Activated CD8-positive, alpha-beta T cell treated with anti-CD3 and anti-CD28 coated beads, Interleukin-2, amount 10 ng/mL, durations not matched to agents 7 days and 5 days (primary cell): ENCODE measurements at regions not wholly inside any gene's neighbourhood (a gene's known extent, or its start where the extent isn't known, plus 50 kb on each side); places are given as distances from the start of the nearest gene placed in this dataset.
"Not testable (repeated sequence)": the region's sequence is repeated elsewhere in the genome, so short reads cannot be mapped to it uniquely, and the experiment has no call there.

Experiments used
- ATAC-seq: fragments of 150-1000 bp; cut with Tn5 transposase; one replicate; pipeline ENCODE4 v1.10.0; 2021; ENCODE audit warnings: moderate library complexity
- CTCF ChIA-PET: fragments of 350-600 bp; sonication (Branson Sonifier 250); formaldehyde crosslinking; loops from one replicate; lab custom pipeline; 2021; ENCODE audit warnings: antibody characterized with exemption; lab: Charles Lee
- POLR2A ChIA-PET: fragments of 350-600 bp; sonication (Branson Sonifier 250); formaldehyde crosslinking; loops from one replicate; lab custom pipeline; 2021; ENCODE audit warnings: antibody characterized with exemption; lab: Charles Lee
- DNase-seq: peaks from one replicate; pipeline ENCODE4 v3.0.0-alpha.2; 2020
- H3K27ac Mint-ChIP-seq: one replicate; pipeline ENCODE4 v1.8.0; 2021; ENCODE audit warnings: mild to moderate bottlenecking, mixed read lengths
- H3K27me3 Mint-ChIP-seq: one replicate; pipeline ENCODE4 v1.8.0; 2021; ENCODE audit warnings: low read depth, mixed read lengths
- H3K36me3 Mint-ChIP-seq: one replicate; pipeline ENCODE4 v1.8.0; 2021; ENCODE audit warnings: low read depth, mixed read lengths
- H3K4me1 Mint-ChIP-seq: one replicate; pipeline ENCODE4 v1.8.0; 2021; ENCODE audit warnings: low read depth, mixed read lengths
- H3K4me3 Mint-ChIP-seq: one replicate; pipeline ENCODE4 v1.8.0; 2021; ENCODE audit warnings: mild to moderate bottlenecking, mixed read lengths
- H3K9me3 Mint-ChIP-seq: one replicate; pipeline ENCODE4 v1.8.0; 2022; ENCODE audit warnings: mixed read lengths; ENCODE audit not compliant: insufficient read depth

GRCh38 chr13:86363749-86364148 is 564.5 kb upstream of the SLITRK6 start:
- H3K4me1 Mint-ChIP-seq, DNase-seq, H3K27ac Mint-ChIP-seq, H3K27me3 Mint-ChIP-seq, H3K36me3 Mint-ChIP-seq, ATAC-seq, CTCF ChIA-PET, POLR2A ChIA-PET, H3K4me3 Mint-ChIP-seq: not testable (repeated sequence)
- H3K9me3 Mint-ChIP-seq = peaks cover 11% of the 10 kb centered on the region

DNA sequence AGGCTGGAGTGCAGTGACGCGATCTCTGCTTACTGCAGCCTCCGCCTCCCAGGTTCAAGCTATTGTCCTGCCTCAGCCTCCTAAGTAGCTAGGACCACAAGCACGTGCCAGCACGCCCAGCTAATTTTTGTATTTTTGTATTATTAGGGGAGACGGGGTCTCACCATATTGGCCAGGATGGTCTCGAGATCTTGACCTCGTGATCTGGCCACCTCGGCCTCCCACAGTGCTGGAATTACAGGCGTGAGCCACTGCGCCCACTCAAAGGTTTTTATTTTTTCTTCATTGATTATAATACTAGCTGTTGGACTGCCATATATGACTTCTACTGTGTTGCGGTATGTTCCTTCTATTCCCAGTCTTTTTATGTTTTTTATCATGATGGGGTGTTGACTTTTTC is 569.7 kb upstream of the SLITRK6 start:
- no peak overlapping the region for H3K4me3 Mint-ChIP-seq
- ATAC-seq (no peak), DNase-seq (no peak)
- H3K4me1 Mint-ChIP-seq = no peaks in the 10 kb centered on the region
- ChIA-PET POLR2A (no interaction called here), CTCF (no interaction called here)
- H3K36me3 Mint-ChIP-seq = no peaks in the 10 kb centered on the region
- H3K27me3 Mint-ChIP-seq = no peaks in the 10 kb centered on the region
- peaks cover 13% of the 10 kb centered on the region for H3K9me3 Mint-ChIP-seq
- no peak overlapping the region for H3K27ac Mint-ChIP-seq

DNA sequence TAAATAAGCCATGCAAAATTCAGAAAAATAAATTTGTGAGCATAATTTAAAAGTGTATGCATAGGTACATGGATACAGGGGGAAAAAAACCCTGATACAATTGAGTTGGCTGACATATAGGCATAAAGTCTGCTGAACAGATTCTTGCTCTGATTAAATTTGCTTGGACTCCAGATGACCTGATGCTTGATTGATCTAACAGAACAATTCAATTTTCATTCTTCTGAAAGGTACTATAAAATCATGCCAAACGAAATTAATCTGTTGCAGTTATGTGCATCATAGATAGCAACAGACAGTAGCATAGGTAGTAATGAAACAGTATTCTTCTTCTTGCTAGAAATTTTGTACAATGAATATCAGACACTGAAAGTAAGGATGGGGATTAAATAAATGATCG is 578.2 kb upstream of the SLITRK6 start:
- no peaks in the 10 kb centered on the region for H3K36me3 Mint-ChIP-seq
- H3K4me1 Mint-ChIP-seq = no peaks in the 10 kb centered on the region
- H3K27me3 Mint-ChIP-seq = no peaks in the 10 kb centered on the region
- DNase-seq (no peak), ATAC-seq (no peak)
- H3K27ac Mint-ChIP-seq = no peak overlapping the region
- peaks cover 13% of the 10 kb centered on the region for H3K9me3 Mint-ChIP-seq
- ChIA-PET CTCF (no interaction called here), POLR2A (no interaction called here)
- H3K4me3 Mint-ChIP-seq = no peak overlapping the region

- Mint-ChIP-seq H3K27me3 (no peaks in the 10 kb centered on the region), H3K4me1 (no peaks in the 10 kb centered on the region), H3K9me3 (peaks cover 5% of the 10 kb centered on the region), H3K27ac (no peak overlapping the region), H3K36me3 (no peaks in the 10 kb centered on the region), H3K4me3 (no peak overlapping the region)
- POLR2A ChIA-PET = no interaction called here
- CTCF ChIA-PET = no interaction called here
- ATAC-seq = no peak
- no peak for DNase-seq
Measured at GRCh38 chr13:86378628-86379027, 579.4 kb upstream of the SLITRK6 start.

- Mint-ChIP-seq H3K36me3 (no peaks in the 10 kb centered on the region), H3K4me3 (no peak overlapping the region), H3K27ac (no peak overlapping the region), H3K4me1 (no peaks in the 10 kb centered on the region), H3K27me3 (no peaks in the 10 kb centered on the region), H3K9me3 (peaks cover 5% of the 10 kb centered on the region)
- DNase-seq = no peak
- ChIA-PET POLR2A (no interaction called here), CTCF (no interaction called here)
- ATAC-seq = no peak
Measured at GRCh38 chr13:86383151-86383550, 583.9 kb upstream of the SLITRK6 start.

DNA sequence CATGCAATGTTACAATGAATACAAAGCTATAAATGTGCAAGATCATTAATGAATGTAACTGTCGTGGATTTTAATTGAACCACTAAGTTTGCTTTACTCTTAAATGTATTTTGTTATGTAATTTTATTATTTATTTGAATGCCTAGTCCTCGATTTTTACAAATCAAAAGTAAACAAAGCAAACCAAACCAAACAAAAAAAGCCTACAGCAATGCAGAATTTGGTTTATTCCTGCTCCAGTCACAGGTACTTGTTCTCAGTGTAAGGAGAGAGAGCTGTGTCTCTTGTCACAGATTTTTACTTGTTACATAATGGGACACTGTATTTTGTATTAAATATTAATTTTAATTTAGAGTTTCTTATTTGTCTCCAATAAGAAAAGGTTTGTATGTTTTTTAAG is 584.3 kb upstream of the SLITRK6 start:
- POLR2A ChIA-PET = no interaction called here
- DNase-seq = no peak
- ATAC-seq = no peak
- Mint-ChIP-seq H3K4me1 (no peaks in the 10 kb centered on the region), H3K36me3 (no peaks in the 10 kb centered on the region), H3K9me3 (peaks cover 5% of the 10 kb centered on the region), H3K27ac (no peak overlapping the region), H3K27me3 (no peaks in the 10 kb centered on the region), H3K4me3 (no peak overlapping the region)
- CTCF ChIA-PET = no interaction called here

GRCh38 chr13:86397635-86398034 is 598.4 kb upstream of the SLITRK6 start:
- Mint-ChIP-seq H3K27ac (no peak overlapping the region), H3K9me3 (peaks cover 12% of the 10 kb centered on the region), H3K4me3 (no peak overlapping the region), H3K36me3 (no peaks in the 10 kb centered on the region), H3K27me3 (no peaks in the 10 kb centered on the region), H3K4me1 (no peaks in the 10 kb centered on the region)
- ChIA-PET POLR2A (no interaction called here), CTCF (no interaction called here)
- ATAC-seq = no peak
- DNase-seq = no peak

DNA sequence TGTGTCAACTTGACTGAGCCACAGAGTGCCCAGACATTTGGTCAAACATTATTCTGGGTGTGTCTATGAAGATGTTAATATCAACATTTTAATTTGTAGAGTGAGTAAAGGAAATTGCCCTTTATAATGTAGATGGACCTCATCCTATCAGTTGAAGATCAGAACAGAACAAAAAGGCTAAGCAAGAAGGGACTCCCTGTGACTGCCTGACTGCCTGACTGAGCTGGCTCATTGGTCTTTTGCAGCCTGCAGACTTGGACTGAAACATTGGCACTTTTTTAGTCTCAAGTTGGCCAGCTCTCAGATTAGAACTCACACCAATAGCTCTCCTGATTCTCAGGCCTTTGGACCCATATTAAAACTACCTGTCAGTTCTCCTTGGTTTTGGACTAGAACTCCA is 600.4 kb upstream of the SLITRK6 start:
- ATAC-seq = no peak
- no peak overlapping the region for H3K27ac Mint-ChIP-seq

DNA sequence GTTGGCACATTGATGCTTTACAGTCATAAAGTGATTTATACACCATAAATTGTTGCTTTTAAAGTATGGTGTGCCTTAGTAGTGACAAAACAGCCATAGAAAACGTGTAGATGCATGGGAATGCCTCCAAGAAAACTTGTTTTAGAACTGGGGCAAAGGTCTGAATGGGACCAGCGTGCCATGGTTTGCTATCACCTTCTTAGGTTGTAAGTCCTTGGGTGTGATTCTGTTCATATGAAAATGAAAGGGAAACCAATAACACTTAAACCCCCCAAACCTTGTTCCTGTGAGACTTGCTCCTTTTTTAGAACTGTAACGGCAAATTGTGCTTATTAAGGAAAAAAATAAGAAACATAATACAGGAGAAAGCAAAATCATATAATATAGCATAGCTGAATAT is 603.3 kb upstream of the SLITRK6 start:
- H3K4me3 Mint-ChIP-seq = no peak overlapping the region

More for the DNA sequence above, 600.4 kb upstream of the SLITRK6 start:
- Mint-ChIP-seq H3K9me3 (peaks cover 12% of the 10 kb centered on the region), H3K36me3 (no peaks in the 10 kb centered on the region), H3K4me1 (no peaks in the 10 kb centered on the region), H3K4me3 (no peak overlapping the region), H3K27me3 (no peaks in the 10 kb centered on the region)
- DNase-seq = no peak
- ChIA-PET POLR2A (no interaction called here), CTCF (no interaction called here)

DNA sequence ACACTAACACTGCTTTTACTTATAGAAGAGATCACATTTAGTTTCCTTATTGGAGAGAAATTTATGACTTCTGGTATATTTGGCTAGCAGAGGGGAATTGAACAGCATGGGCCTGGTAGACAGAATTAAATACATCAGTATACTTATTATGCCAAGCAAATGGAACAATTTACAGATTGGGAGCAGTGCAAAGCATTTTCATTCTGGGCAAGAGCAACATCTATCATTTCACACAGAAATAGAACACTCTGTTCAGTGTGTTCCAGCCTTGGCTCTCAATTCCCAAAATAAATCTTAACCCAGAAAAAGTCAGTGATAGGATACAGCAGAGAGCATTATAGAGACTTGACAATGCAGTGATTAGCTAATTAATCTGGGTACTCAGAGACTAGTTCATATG is 604.0 kb upstream of the SLITRK6 start:
- peaks cover 12% of the 10 kb centered on the region for H3K9me3 Mint-ChIP-seq
- H3K27me3 Mint-ChIP-seq = no peaks in the 10 kb centered on the region
- no peaks in the 10 kb centered on the region for H3K36me3 Mint-ChIP-seq
- ChIA-PET CTCF (no interaction called here), POLR2A (no interaction called here)
- ATAC-seq = no peak
- no peaks in the 10 kb centered on the region for H3K4me1 Mint-ChIP-seq
- H3K27ac Mint-ChIP-seq = no peak overlapping the region
- no peak overlapping the region for H3K4me3 Mint-ChIP-seq
- no peak for DNase-seq

More for the DNA sequence above, 603.3 kb upstream of the SLITRK6 start:
- Mint-ChIP-seq H3K9me3 (peaks cover 12% of the 10 kb centered on the region), H3K27me3 (no peaks in the 10 kb centered on the region), H3K4me1 (no peaks in the 10 kb centered on the region), H3K36me3 (no peaks in the 10 kb centered on the region), H3K27ac (no peak overlapping the region)
- DNase-seq (no peak), ATAC-seq (no peak)
- CTCF ChIA-PET = no interaction called here
- POLR2A ChIA-PET = no interaction called here

GRCh38 chr13:86409466-86410241 is 610.4 kb upstream of the SLITRK6 start:
- H3K4me1 Mint-ChIP-seq = no peaks in the 10 kb centered on the region
- H3K36me3 Mint-ChIP-seq = no peaks in the 10 kb centered on the region
- H3K4me3 Mint-ChIP-seq = no peak overlapping the region
- peaks cover 8% of the 10 kb centered on the region for H3K9me3 Mint-ChIP-seq
- H3K27me3 Mint-ChIP-seq = no peaks in the 10 kb centered on the region
- no peak for ATAC-seq
- ChIA-PET CTCF (no interaction called here), POLR2A (no interaction called here)
- no peak overlapping the region for H3K27ac Mint-ChIP-seq
- DNase-seq = no peak

DNA sequence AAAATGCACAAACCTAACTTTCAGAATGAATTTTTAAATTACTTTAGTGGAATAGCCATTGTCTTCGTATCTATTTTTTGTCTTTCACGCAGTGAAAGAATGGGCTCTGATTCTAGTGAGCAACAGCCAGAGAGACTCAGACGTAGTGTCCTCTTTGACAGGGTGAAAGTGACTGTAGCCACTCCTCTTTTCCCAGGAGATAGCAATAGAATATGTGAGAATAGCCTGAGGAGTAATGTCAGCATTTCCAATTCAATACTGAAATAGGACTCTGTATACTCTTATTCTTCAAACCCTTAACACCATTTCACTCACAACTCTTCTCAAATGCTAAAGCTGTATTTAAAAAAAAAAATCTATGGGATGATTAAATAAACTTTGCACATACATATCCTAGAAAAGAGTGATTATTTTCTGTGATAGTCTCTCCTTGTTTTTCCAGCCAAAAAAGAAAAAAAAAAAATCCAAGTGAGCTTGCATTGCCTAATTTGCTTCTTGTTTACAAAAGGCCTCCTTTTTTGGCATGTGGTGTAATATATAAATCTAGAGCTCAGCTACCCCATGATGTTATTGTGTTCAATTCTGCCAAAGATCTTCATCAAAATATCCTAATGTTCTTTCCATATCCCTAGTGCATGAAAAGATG is 626.1 kb upstream of the SLITRK6 start:
- Mint-ChIP-seq H3K36me3 (no peaks in the 10 kb centered on the region), H3K27ac (no peak overlapping the region), H3K9me3 (peaks cover 10% of the 10 kb centered on the region), H3K27me3 (no peaks in the 10 kb centered on the region), H3K4me3 (no peak overlapping the region), H3K4me1 (no peaks in the 10 kb centered on the region)
- POLR2A ChIA-PET = no interaction called here
- CTCF ChIA-PET = no interaction called here
- no peak for ATAC-seq
- DNase-seq = no peak
